ENCODE measurements at regions not wholly inside any gene's neighbourhood (a gene's known extent, or its start where the extent isn't known, plus 50 kb on each side); places are given as distances from the start of the nearest gene placed in this dataset.

- TF ChIP-seq EZH2 (IDR thresholded peaks at IDR 0.05; ENCODE audit: low read length, unreplicated experiment) (no peak), CTCF (conservative IDR thresholded peaks at IDR 0.05; ENCODE audit: low read depth, low read length) (no peak)
Observed at GRCh38 chr11:15672825-15673224, 558.1 kb downstream of the INSC start.
